OCI-LY7 (cell line): ENCODE measurements at regions not wholly inside any gene's neighbourhood (a gene's known extent, or its start where the extent isn't known, plus 50 kb on each side); places are given as distances from the start of the nearest gene placed in this dataset.

ENCODE experiments used
- BruUV-seq: library from RNA; stranded (reverse); fragments of 400-500 nt; replicated peaks from 2 replicates; lab custom pipeline; 2021; lab: Mats Ljungman, UMichigan
- CTCF ChIA-PET: fragments of 300-600 bp; sonication (Branson Sonifier 250); formaldehyde crosslinking; loops from one replicate; lab custom pipeline; 2022; ENCODE audit warnings: antibody characterized with exemption; ENCODE audit not compliant: unreplicated experiment; lab: Charles Lee
- POLR2A ChIA-PET: fragments of 300-600 bp; sonication (Branson Sonifier 250); formaldehyde crosslinking; loops from one replicate; lab custom pipeline; 2022; ENCODE audit warnings: antibody characterized with exemption; lab: Charles Lee
- DNase-seq: peaks from one replicate; pipeline ENCODE4 v3.0.0-alpha.2; 2015; ENCODE audit warnings: low spot score
- H2AFZ ChIP-seq: fragments of 200-600 bp; sonication (generic), shearing (Covaris generic); 2 replicates; pipeline ENCODE4 v1.6.1; 2014; ENCODE audit warnings: mild to moderate bottlenecking, antibody characterized with exemption, low read length, moderate library complexity
- H3K27ac ChIP-seq: fragments of 200-600 bp; sonication (generic); 2 replicates; pipeline ENCODE4 v1.5.1; 2014; ENCODE audit warnings: mixed run types, low read depth, mild to moderate bottlenecking, moderate library complexity, low read length, inconsistent platforms; ENCODE audit not compliant: poor library complexity, severe bottlenecking
- H3K36me3 ChIP-seq: fragments of 200-600 bp; sonication (generic); 2 replicates; pipeline ENCODE4 v1.6.1; 2014; ENCODE audit warnings: mild to moderate bottlenecking, antibody characterized with exemption, low read length, moderate library complexity, mixed read lengths; ENCODE audit not compliant: insufficient read depth
- H3K4me1 ChIP-seq: fragments of 200-600 bp; sonication (generic); 2 replicates; pipeline ENCODE4 v1.5.1; 2014; ENCODE audit warnings: mild to moderate bottlenecking, low read length; ENCODE audit not compliant: insufficient read depth, poor library complexity, severe bottlenecking
- H3K4me2 ChIP-seq: fragments of 200-600 bp; sonication (generic); 2 replicates; pipeline ENCODE4 v1.6.1; 2014; ENCODE audit warnings: mild to moderate bottlenecking, low read length
- H3K4me3 ChIP-seq: fragments of 200-600 bp; sonication (generic); 2 replicates; pipeline ENCODE4 v1.5.1; 2014; ENCODE audit warnings: mild to moderate bottlenecking, low read depth, low read length; ENCODE audit not compliant: poor library complexity, severe bottlenecking
- H3K79me2 ChIP-seq: fragments of 200-600 bp; sonication (generic); 2 replicates; pipeline ENCODE4 v1.6.1; 2016; ENCODE audit warnings: low read depth, mild to moderate bottlenecking, low read length, moderate library complexity, mixed read lengths; ENCODE audit not compliant: insufficient read depth
- H3K9me2 ChIP-seq: fragments of 200-600 bp; sonication (generic); 2 replicates; pipeline ENCODE4 v1.6.1; 2016; ENCODE audit warnings: mild to moderate bottlenecking, low read length, mixed read lengths; ENCODE audit not compliant: insufficient read depth
- H3K9me3 ChIP-seq: fragments of 200-600 bp; sonication (generic); 2 replicates; pipeline ENCODE4 v1.6.1; 2014; ENCODE audit warnings: mild to moderate bottlenecking, mixed run types, low read length, mixed read lengths
- H4K20me1 ChIP-seq: fragments of 200-600 bp; sonication (generic); 2 replicates; pipeline ENCODE4 v1.6.1; 2014; ENCODE audit warnings: mild to moderate bottlenecking, antibody characterized with exemption, low read length, moderate library complexity, mixed read lengths; ENCODE audit not compliant: insufficient read depth
- EZH2phosphoT487 ChIP-seq: fragments of 200-600 bp; sonication (generic); IDR thresholded peaks from 2 replicates; pipeline ENCODE4 v1.6.1; 2018; ENCODE audit warnings: low read depth, borderline replicate concordance, mild to moderate bottlenecking, mixed run types, antibody characterized with exemption, low read length, moderate library complexity, mixed read lengths
- intact Hi-C: fragments of 100-400 bp; cut with micrococcal nuclease; formaldehyde crosslinking; loops from one replicate; pipeline ENCODE4 v1.10.0; 2022; ENCODE audit not compliant: unreplicated experiment
- TF ChIP-seq, protein P1 (sequence below): fragments of 200-600 bp; sonication (generic); conservative IDR thresholded peaks from 2 replicates; pipeline ENCODE4 v1.5.1; 2014; ENCODE audit warnings: mild to moderate bottlenecking, antibody characterized with exemption, low read length, moderate library complexity, mixed read lengths

DNA sequence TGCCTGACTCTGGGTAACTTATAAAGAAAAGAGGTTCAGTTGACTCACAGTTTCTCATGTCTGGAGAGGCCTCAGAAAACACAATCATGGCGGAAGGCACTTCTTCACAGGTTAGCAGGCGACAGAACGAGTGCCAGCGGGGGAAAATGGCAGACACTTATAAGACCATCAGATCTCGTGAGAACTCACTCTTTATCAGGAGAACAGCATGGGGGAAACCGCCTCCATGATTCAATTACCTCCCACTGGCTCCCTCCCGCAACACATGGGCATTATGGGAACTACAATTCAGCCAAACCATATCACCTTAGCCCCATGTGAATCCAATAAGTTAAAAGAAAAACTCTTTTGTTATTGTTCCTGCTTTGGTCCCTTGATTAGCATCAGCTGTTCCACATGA is 725.2 kb downstream of the LRRIQ3 start:
- Histone ChIP-seq H4K20me1 (no peaks in the 10 kb centered on the region), H3K4me2 (no peak overlapping the region), H3K4me3 (no peak overlapping the region), H3K9me3 (no peaks in the 10 kb centered on the region), H3K36me3 (no peaks in the 10 kb centered on the region), H3K27ac (no peak overlapping the region), H3K9me2 (no peaks in the 10 kb centered on the region), H3K4me1 (no peaks in the 10 kb centered on the region), H2AFZ (no peak overlapping the region), H3K79me2 (no peaks in the 10 kb centered on the region)
- no peak for DNase-seq
- intact Hi-C loops = no loop called here
- no TSS peak for BruUV-seq
- ChIA-PET CTCF (no interaction called here), POLR2A (no interaction called here)
- TF ChIP-seq EZH2phosphoT487 = no peak
- TF ChIP-seq, protein P1, sequence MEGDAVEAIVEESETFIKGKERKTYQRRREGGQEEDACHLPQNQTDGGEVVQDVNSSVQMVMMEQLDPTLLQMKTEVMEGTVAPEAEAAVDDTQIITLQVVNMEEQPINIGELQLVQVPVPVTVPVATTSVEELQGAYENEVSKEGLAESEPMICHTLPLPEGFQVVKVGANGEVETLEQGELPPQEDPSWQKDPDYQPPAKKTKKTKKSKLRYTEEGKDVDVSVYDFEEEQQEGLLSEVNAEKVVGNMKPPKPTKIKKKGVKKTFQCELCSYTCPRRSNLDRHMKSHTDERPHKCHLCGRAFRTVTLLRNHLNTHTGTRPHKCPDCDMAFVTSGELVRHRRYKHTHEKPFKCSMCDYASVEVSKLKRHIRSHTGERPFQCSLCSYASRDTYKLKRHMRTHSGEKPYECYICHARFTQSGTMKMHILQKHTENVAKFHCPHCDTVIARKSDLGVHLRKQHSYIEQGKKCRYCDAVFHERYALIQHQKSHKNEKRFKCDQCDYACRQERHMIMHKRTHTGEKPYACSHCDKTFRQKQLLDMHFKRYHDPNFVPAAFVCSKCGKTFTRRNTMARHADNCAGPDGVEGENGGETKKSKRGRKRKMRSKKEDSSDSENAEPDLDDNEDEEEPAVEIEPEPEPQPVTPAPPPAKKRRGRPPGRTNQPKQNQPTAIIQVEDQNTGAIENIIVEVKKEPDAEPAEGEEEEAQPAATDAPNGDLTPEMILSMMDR = no peak

DNA sequence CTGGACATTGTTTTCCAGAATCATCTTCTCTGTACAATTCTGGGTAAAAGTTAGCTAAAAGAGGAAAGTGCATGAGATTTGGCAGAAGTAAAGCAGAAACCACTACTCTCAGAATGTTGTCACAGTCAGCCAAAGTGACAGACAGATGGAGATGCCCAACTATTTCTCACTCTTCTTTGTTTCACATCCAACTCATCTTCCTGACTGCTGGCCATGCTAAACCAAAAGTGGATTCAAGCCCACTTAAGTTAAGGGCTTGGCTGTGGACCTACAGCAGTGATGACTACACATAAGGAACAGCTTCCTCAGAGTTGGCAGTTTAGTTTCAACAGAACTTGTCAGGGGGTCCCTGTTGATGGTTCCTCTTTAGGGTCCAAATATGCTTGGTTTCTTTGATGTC is 730.2 kb downstream of the LRRIQ3 start:
- no peaks in the 10 kb centered on the region for H3K79me2 ChIP-seq
- H4K20me1 ChIP-seq = no peaks in the 10 kb centered on the region
- no peak for DNase-seq
- POLR2A ChIA-PET = no interaction called here
- H3K4me1 ChIP-seq = no peaks in the 10 kb centered on the region
- CTCF ChIA-PET = no interaction called here
- H3K36me3 ChIP-seq = no peaks in the 10 kb centered on the region
- no peak overlapping the region for H3K4me2 ChIP-seq
- no peak overlapping the region for H2AFZ ChIP-seq
- no peaks in the 10 kb centered on the region for H3K9me3 ChIP-seq
- intact Hi-C loops = no loop called here
- BruUV-seq = no TSS peak
- no peak overlapping the region for H3K27ac ChIP-seq
- no peak overlapping the region for H3K4me3 ChIP-seq
- TF ChIP-seq EZH2phosphoT487 = no peak
- TF ChIP-seq, protein P1 = no peak
- no peaks in the 10 kb centered on the region for H3K9me2 ChIP-seq

DNA sequence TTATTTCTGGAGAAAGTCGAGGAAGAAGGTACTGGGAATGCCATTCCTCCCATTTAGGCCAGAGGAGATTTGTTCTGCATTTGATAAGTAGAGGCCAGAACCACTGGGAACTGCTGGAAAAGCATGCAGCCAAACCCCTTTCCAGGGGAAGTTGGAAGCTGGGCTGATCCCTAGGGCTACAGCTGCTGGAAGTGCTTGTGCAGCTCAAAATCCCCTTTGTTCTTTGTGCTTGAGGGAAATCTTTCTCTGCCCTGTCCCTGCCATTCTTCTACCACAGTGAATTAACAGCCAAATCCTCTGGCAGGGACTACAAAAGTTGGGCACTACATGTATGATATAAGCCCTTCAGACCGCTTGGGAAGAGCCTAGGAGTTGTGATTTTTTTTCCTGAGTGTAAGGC is 734.1 kb downstream of the LRRIQ3 start:
- no peaks in the 10 kb centered on the region for H3K9me3 ChIP-seq
- H3K79me2 ChIP-seq = no peaks in the 10 kb centered on the region
- H3K27ac ChIP-seq = no peak overlapping the region
- intact Hi-C loops = no loop called here
- no peaks in the 10 kb centered on the region for H3K4me1 ChIP-seq
- POLR2A ChIA-PET = no interaction called here
- CTCF ChIA-PET = no interaction called here
- BruUV-seq = no TSS peak
- H3K9me2 ChIP-seq = no peaks in the 10 kb centered on the region
- H3K36me3 ChIP-seq = no peaks in the 10 kb centered on the region
- H3K4me2 ChIP-seq = no peak overlapping the region
- H4K20me1 ChIP-seq = no peaks in the 10 kb centered on the region
- no peak overlapping the region for H3K4me3 ChIP-seq
- H2AFZ ChIP-seq = no peak overlapping the region
- TF ChIP-seq, protein P1 = no peak
- TF ChIP-seq EZH2phosphoT487 = no peak
- DNase-seq = no peak
